A673 (cell line): ENCODE measurements at regions not wholly inside any gene's neighbourhood (a gene's known extent, or its start where the extent isn't known, plus 50 kb on each side); places are given as distances from the start of the nearest gene placed in this dataset.

Experiments
- BruUV-seq: library from RNA; stranded (reverse); fragments of 400-500 nt; replicated peaks from 2 replicates; lab custom pipeline; 2021; lab: Mats Ljungman, UMichigan
- CTCF ChIA-PET: fragments of 300-600 bp; sonication (Branson Sonifier 250); formaldehyde crosslinking; loops from one replicate; lab custom pipeline; 2022; ENCODE audit warnings: antibody characterized with exemption; lab: Charles Lee
- POLR2A ChIA-PET: fragments of 300-600 bp; sonication (Branson Sonifier 250); formaldehyde crosslinking; loops from one replicate; lab custom pipeline; 2022; ENCODE audit warnings: antibody characterized with exemption; ENCODE audit not compliant: low non-redundant PET; lab: Charles Lee
- DNase-seq: peaks from one replicate; pipeline ENCODE4 v3.0.0-alpha.2; 2015; ENCODE audit warnings: low spot score
- H3K27ac ChIP-seq: fragments of 200-600 bp; sonication (generic); 2 replicates; pipeline ENCODE4 v1.5.1; 2016; ENCODE audit warnings: mixed run types, low read depth, mild to moderate bottlenecking, mixed read lengths, antibody characterized with exemption, low read length; ENCODE audit not compliant: poor library complexity, severe bottlenecking
- H3K27me3 ChIP-seq: fragments of 200-600 bp; sonication (generic); replicated peaks from 2 replicates; pipeline ENCODE4 v1.6.1; 2017; ENCODE audit warnings: mixed run types, low read depth, mild to moderate bottlenecking, mixed read lengths, antibody characterized with exemption, low read length; ENCODE audit not compliant: insufficient read depth, poor library complexity
- H3K36me3 ChIP-seq: fragments of 200-600 bp; sonication (generic); 2 replicates; pipeline ENCODE4 v1.6.1; 2016; ENCODE audit warnings: mixed run types, mild to moderate bottlenecking, mixed read lengths, antibody characterized with exemption, low read length; ENCODE audit not compliant: insufficient read depth, poor library complexity, severe bottlenecking
- H3K4me1 ChIP-seq: fragments of 200-600 bp; sonication (generic); 2 replicates; pipeline ENCODE4 v1.6.1; 2017; ENCODE audit warnings: mixed run types, mild to moderate bottlenecking, mixed read lengths, antibody characterized with exemption, low read length; ENCODE audit not compliant: insufficient read depth, poor library complexity, severe bottlenecking
- H3K4me3 ChIP-seq: fragments of 200-600 bp; sonication (generic); 2 replicates; pipeline ENCODE4 v1.5.1; 2016; ENCODE audit warnings: low read depth, mixed run types, mild to moderate bottlenecking, mixed read lengths, low read length; ENCODE audit not compliant: poor library complexity, severe bottlenecking
- H3K9me3 ChIP-seq: fragments of 200-600 bp; sonication (generic); 2 replicates; pipeline ENCODE4 v1.6.1; 2016; ENCODE audit warnings: mixed run types, low read depth, mild to moderate bottlenecking, mixed read lengths, antibody characterized with exemption, low read length; ENCODE audit not compliant: poor library complexity, severe bottlenecking
- EZH2 ChIP-seq: fragments of 200-600 bp; sonication (generic); IDR thresholded peaks from 2 replicates; pipeline ENCODE4 v1.6.1; 2017; ENCODE audit warnings: borderline replicate concordance, low read depth, mild to moderate bottlenecking, mixed read lengths, antibody characterized with exemption, low read length; ENCODE audit not compliant: poor library complexity, severe bottlenecking
- intact Hi-C: fragments of 100-400 bp; cut with micrococcal nuclease; formaldehyde crosslinking; loops from one replicate; pipeline ENCODE4 v1.10.0; 2022; ENCODE audit not compliant: unreplicated experiment
- TF ChIP-seq, protein P1 (sequence below): fragments of 300-800, 200-600 bp; sonication (generic); conservative IDR thresholded peaks from 2 replicates; pipeline ENCODE4 v1.5.1; 2017; ENCODE audit warnings: low read depth, mild to moderate bottlenecking, antibody characterized with exemption, low read length, moderate library complexity, mixed read lengths

- Histone ChIP-seq H3K27me3 (no peaks in the 10 kb centered on the region), H3K4me3 (no peak overlapping the region), H3K36me3 (no peaks in the 10 kb centered on the region), H3K4me1 (no peaks in the 10 kb centered on the region), H3K9me3 (no peaks in the 10 kb centered on the region), H3K27ac (no peak overlapping the region)
- ChIA-PET CTCF (no interaction called here), POLR2A (no interaction called here)
- intact Hi-C loops, result no loop called here
- TF ChIP-seq EZH2, result no peak
- TF ChIP-seq, protein P1, sequence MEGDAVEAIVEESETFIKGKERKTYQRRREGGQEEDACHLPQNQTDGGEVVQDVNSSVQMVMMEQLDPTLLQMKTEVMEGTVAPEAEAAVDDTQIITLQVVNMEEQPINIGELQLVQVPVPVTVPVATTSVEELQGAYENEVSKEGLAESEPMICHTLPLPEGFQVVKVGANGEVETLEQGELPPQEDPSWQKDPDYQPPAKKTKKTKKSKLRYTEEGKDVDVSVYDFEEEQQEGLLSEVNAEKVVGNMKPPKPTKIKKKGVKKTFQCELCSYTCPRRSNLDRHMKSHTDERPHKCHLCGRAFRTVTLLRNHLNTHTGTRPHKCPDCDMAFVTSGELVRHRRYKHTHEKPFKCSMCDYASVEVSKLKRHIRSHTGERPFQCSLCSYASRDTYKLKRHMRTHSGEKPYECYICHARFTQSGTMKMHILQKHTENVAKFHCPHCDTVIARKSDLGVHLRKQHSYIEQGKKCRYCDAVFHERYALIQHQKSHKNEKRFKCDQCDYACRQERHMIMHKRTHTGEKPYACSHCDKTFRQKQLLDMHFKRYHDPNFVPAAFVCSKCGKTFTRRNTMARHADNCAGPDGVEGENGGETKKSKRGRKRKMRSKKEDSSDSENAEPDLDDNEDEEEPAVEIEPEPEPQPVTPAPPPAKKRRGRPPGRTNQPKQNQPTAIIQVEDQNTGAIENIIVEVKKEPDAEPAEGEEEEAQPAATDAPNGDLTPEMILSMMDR, result no peak
- BruUV-seq, result no TSS peak
- no peak for DNase-seq
Observed at GRCh38 chr14:25546826-25547225, 496.9 kb upstream of the STXBP6 start.

GRCh38 chr14:25537846-25538455 lies 488.0 kb upstream of the STXBP6 start:
- TF ChIP-seq, protein P1, result peak; percentile 88
- TF ChIP-seq EZH2, result no peak
- H3K4me3 ChIP-seq, result no peak overlapping the region
- H3K36me3 ChIP-seq, result no peaks in the 10 kb centered on the region
- POLR2A ChIA-PET, result interaction anchor here (0.7 kb wide), 1 partner anchor 107 kb away, joined by 3 read pairs; no protein-coding TSS in a partner anchor
- peak; percentile 75 for DNase-seq
- no peaks in the 10 kb centered on the region for H3K4me1 ChIP-seq
- H3K27ac ChIP-seq, result no peak overlapping the region
- H3K9me3 ChIP-seq, result no peaks in the 10 kb centered on the region
- no peaks in the 10 kb centered on the region for H3K27me3 ChIP-seq
- intact Hi-C loops, result loop anchor here (2.0 kb wide), 1 partner anchor 107 kb away; no protein-coding TSS in a partner anchor
- BruUV-seq, result no TSS peak
- CTCF ChIA-PET, result interaction anchor here (0.5 to 1.7 kb wide), 3 partner anchors 107 to 773 kb away, joined by 3 to 25 read pairs (median 5); no protein-coding TSS in a partner anchor

GRCh38 chr14:25526290-25526689 lies 476.3 kb upstream of the STXBP6 start:
- intact Hi-C loops, result no loop called here
- Histone ChIP-seq H3K4me3 (no peak overlapping the region), H3K27ac (no peak overlapping the region), H3K27me3 (no peaks in the 10 kb centered on the region), H3K9me3 (no peaks in the 10 kb centered on the region), H3K36me3 (no peaks in the 10 kb centered on the region), H3K4me1 (no peaks in the 10 kb centered on the region)
- CTCF ChIA-PET, result no interaction called here
- POLR2A ChIA-PET, result no interaction called here
- no peak for DNase-seq
- no TSS peak for BruUV-seq
- no peak for TF ChIP-seq EZH2
- TF ChIP-seq, protein P1, result no peak
